Hematopoietic multipotent progenitor cell treated with erythropoietin and hydrocortisone succinate and interleukin-3 and kit ligand, for 17 days (in vitro differentiated cells): ENCODE measurements at regions not wholly inside any gene's neighbourhood (a gene's known extent, or its start where the extent isn't known, plus 50 kb on each side); places are given as distances from the start of the nearest gene placed in this dataset.
"Not testable (repeated sequence)": the region's sequence is repeated elsewhere in the genome, so short reads cannot be mapped to it uniquely, and the experiment has no call there.

Experiments
- DNase-seq: peaks from one replicate; pipeline ENCODE4 v3.0.0-alpha.2; 2015; ENCODE audit warnings: low spot score

GRCh38 chr9:108444400-108445358 lies 411.1 kb downstream of the ACTL7B start:
- no peak for DNase-seq

DNA sequence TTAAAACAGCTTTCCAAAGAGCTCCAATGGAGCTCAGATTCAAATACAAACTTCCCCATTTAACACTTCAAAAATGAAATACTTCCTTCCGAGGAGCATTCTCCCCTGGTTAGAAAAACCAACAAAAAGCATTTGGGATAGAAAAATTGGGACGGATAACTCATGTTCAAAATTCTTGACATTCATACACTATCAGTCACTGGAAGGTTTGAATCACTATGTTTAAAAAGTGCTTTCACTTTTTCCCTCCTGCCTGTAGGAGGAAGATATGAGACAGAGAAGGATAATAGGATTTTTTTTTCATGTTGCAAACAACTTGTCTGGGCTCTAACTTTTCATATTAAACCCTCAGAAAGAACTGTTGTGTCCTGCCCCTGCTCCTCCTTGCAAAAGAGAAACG lies 412.0 kb downstream of the ACTL7B start:
- no peak for DNase-seq

DNA sequence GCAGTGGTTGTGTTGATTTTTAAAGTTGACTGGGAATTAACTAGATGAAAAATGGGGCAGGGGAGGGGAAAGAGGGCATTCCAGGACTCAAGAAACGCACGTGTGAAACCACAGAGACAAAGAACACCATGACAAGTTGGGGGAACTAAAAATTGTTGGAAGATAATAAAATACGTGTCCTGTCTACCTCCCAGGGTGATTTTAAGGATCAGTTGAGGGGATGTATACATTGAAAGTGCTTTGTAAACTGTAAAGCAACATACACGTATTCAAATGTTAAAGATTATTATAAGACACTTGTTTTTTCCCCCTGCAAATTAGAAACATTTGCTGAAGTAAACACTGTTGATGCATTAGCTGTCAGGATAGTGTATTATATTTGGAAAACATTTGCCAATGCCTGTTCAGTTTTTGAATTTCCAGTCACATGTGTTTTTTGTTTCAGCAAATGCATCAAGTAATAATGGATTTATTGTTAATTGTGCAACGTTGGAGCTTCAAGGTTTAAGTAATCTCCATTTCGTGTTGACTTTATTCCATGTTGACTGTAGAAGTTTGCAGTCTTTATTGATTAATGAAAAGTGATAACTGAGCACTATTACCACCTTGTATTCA lies 412.7 kb downstream of the ACTL7B start:
- no peak for DNase-seq

GRCh38 chr9:108442627-108443018 lies 413.2 kb downstream of the ACTL7B start:
- no peak for DNase-seq

- DNase-seq, result no peak
Observed at GRCh38 chr9:108441726-108442125, 414.1 kb downstream of the ACTL7B start.

DNA sequence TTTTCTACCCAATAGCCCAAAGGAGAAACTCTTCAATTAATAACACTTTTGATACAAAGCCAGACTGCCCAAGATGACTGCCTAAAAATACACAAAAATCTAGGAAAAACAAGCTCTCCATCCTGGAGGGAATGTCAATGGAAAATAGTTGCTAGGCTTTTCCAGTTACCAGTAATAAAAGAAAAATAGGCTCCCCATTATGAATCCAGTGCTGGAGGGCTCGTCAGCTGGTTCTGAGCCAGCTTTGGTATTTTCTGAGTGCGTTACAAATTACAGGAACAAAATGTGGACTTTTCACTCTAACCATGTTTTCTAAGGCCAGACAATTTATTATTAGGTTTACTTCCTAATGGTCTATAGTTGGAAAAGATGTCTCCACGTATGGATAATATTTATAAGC lies 414.5 kb downstream of the ACTL7B start:
- no peak for DNase-seq

DNA sequence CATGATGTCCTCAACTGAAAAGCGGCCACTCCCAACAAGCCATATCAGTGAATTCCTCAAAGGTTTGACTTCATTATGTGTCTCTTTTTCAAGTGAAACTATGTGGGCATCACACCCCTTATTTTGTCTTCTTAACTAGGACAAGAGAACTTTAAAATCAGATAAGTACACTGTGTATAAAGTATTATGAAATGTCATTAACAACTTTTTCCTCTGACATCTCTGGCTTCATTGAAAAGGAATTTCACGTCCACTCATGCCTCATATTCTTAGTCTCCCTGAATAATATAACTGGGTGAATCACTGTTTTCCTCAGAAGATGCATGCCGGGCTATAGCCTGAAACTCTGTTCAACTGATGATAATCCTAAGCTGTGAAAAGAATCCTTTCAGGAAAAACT lies 415.8 kb downstream of the ACTL7B start:
- no peak for DNase-seq

- DNase-seq, result no peak
Observed at GRCh38 chr9:108437656-108438055, 418.1 kb downstream of the ACTL7B start.

- DNase-seq, result no peak
Observed at GRCh38 chr9:108436448-108436847, 419.3 kb downstream of the ACTL7B start.

DNA sequence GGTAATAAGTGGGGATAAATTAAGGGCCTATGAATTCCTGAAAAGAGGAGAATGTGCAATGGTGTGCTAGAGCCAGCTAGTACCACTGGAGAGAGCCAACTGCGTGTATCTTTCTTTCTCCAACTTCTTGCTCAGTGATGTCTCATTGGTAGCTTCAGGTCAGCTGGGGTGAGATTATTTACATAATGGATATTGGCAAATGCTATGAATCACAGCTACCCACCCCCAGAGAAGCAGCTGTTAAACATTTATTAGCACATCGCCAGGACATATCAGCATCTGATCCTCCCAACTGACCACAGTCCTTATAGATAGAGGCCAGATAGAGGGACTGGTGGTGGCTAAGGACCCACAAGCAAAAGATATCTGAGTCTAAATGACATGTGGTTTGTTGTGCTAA lies 421.3 kb downstream of the ACTL7B start:
- no peak for DNase-seq

DNA sequence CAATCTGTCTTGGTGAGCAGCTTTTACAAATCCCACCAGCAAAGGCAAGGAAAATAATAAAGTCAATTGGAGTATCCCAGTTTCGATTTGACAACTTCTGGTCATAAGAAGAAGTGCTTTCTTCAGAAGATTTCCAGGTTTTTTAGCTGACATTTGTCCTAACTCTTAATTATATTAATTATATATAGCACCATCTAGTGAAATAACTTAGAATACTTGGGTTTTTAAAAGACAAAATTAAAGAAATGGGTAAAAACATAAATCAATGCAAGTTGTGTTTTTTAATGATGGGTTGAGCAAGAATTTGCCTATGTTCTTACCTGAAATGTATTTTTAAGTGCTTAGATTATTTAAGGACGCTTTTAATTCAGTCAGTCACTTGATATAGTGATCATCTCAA lies 421.8 kb downstream of the ACTL7B start:
- DNase-seq, result no peak

- DNase-seq, result no peak
Observed at GRCh38 chr9:108430655-108431054, 425.1 kb downstream of the ACTL7B start.

DNA sequence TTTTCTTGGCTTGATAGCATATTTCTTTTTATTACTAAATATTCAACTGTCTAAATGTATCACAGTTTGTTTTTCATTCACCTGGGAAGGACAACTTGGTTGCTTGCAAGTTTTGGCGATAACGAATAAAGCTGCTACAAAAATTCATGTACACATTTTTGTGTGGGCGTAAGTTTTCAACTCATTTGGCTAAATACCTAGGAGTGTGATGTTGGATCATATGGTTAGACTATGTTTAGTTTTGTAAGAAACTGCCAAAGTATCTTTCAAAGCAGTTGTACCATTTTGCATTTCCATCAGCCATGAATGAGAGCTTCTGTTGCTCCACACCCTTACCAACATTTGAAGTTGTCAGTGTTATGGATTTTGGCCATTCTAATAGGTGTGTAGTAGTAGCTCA lies 428.0 kb downstream of the ACTL7B start:
- no peak for DNase-seq

- DNase-seq, result not testable (repeated sequence)
Observed at GRCh38 chr9:108426421-108426940, 429.3 kb downstream of the ACTL7B start.

DNA sequence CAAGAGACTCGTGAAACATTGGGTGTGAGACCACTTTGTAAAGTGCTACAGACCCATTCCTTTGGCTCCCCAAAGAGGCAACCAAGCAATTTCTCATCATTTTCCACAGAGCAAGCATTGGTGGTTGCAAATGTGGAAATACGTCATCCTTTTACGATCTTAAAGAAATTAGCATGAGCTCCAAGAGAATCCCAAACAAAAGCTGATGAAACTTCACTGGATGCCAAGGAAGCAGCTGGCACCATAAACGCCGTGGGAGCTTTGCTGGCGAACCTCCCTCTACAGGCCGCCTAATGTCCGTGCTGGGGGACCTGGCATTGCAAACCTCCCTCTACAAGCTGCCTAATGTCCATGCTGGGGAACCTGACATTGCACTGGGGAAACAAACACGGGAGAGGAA lies 432.4 kb downstream of the ACTL7B start:
- no peak for DNase-seq

- no peak for DNase-seq
Observed at GRCh38 chr9:108419379-108419778, 436.4 kb downstream of the ACTL7B start.

GRCh38 chr9:108417726-108418125 lies 438.1 kb downstream of the ACTL7B start:
- DNase-seq, result no peak

GRCh38 chr9:108417312-108417711 lies 438.5 kb downstream of the ACTL7B start:
- DNase-seq, result no peak

DNA sequence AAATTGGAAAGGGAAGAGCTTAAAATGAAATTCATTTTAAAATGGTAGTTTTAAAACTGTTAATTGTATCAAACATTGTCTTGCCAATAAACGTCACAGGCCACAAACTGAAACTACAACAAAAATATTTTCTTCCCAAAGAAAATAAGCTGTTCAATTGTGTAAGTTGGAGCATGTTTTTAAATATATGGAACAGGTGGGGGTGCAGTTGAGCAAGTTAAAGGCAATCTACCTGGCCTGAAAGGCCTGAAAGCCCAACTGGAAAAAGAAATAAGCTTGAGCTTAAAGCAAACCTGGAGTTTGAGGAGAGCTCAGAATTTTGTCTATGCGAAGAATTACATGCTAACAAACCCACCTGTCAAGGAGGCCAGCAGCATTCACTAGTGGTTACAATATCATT lies 439.5 kb downstream of the ACTL7B start:
- DNase-seq, result no peak

- no peak for DNase-seq
Observed at GRCh38 chr9:108413809-108414208, 442.0 kb downstream of the ACTL7B start.

DNA sequence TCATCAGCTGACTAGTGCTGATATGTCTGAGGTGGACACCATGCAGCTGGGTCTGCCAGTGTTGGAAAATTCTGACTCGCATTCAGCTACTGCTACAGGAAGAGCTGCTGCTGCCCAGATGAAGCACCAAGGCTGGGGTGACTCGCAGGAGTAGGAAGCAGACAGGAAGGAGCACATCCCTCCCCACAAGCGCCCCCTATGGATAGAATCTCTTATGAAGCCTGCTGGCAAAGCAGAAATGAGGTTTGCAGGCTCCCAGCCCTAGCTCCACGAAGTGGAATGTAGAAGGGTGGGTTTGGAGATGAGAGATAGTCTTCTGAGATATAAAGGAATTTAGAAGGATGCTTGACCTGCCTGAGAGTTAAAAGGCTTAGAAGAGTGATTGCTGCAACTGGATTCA lies 443.0 kb downstream of the ACTL7B start:
- no peak for DNase-seq

GRCh38 chr9:108411632-108412031 lies 444.2 kb downstream of the ACTL7B start:
- no peak for DNase-seq

DNA sequence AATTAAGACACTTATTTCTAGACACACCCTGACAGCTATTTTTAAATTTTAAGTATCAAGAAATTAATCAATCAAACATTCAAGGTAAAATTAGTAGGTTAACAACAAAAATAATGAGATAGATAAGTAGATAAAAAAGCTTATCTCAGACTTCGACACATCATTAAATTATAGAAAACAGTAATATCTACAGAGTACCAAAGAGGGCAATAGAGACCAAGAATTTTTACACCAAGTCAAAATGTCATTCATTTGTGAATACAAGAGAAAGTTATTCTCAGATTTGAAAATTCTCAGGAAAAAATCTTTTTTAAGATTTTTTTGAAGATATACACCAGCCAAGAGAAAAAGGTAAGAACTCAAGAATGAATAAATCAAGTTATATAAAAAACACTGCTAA lies 445.6 kb downstream of the ACTL7B start:
- DNase-seq, result no peak
